HG02588 (cell line): ENCODE measurements at regions not wholly inside any gene's neighbourhood (a gene's known extent, or its start where the extent isn't known, plus 50 kb on each side); places are given as distances from the start of the nearest gene placed in this dataset.

Source experiments
- ATAC-seq: cut with Tn5 transposase; IDR thresholded peaks from one replicate; pipeline ENCODE4 v1.9.1; 2021; ENCODE audit warnings: mild to moderate bottlenecking, moderate library complexity; ENCODE audit not compliant: unreplicated experiment

DNA sequence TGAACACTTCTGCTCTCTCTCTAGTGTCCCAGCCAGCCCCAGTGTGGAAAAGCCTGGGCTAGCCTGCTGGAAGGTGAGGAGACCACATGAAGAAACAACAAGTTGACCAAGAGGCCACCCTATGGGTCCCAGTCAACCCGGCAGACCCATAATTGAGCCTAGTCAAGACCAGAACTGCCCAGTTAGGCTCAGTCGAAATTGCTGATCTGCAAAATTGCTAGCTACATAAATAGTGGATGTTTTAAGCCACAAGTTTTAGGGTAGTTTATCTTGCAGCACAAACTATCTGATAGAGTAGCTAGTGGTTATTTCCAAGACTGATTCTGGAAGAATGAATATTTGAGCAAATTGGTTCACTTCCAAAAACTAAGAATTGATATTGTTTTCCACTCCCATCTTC lies 82.3 kb upstream of the CCDC112 start:
- ATAC-seq, result no peak

DNA sequence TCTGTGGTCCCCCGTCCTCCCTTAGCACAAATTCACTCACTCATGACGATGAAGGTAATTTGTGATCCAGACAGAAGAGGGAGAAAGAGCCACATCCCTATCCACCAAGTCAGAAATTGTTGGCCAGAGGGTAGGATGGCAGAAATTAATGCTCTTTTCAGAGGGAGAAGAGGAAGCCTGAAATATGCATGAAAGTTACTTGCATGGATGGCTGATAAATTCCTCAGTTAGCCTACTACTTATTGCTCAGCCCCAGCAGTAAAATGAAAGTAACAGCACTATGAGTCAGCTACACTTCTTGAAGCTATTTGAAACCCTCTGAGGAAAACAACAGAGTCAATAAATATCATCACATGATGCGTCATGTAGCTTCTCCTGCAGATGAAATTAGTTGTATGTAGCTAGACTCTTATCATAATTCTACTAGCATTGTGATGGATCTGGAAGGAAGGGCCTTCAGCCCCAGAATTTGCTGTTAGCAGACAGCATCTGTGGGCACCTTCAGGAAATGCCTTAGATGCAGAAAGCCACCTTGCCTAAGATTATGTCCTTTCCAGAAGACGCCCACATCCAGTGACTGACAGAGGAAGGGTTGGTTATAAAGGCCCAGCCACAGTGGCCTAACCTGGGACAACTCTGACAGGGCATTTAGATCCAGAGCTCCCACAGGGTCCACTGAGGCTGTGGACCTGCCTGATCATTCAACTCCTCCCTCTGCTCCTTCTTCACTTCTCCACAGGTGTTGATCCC lies 81.2 kb upstream of the CCDC112 start:
- peak; percentile 64 for ATAC-seq

DNA sequence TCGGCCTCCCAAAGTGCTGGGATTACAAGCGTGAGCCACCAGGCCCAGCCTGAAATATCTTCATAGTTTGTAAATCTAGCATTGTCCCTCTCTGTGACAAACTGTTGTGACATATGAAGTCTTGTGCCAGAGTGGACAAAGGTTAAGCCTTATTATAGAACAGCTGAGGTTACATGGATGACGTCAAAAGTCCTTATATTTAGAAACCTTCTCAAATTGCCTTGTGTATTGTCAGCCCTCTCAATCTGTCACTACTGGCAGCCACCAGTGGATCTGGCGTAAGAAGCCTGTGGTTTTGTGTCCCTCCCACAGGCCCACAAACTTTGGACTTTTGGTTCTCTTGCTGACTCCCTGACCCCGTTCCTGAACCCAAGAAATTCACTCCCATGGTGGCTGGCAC lies 79.4 kb upstream of the CCDC112 start:
- no peak for ATAC-seq

DNA sequence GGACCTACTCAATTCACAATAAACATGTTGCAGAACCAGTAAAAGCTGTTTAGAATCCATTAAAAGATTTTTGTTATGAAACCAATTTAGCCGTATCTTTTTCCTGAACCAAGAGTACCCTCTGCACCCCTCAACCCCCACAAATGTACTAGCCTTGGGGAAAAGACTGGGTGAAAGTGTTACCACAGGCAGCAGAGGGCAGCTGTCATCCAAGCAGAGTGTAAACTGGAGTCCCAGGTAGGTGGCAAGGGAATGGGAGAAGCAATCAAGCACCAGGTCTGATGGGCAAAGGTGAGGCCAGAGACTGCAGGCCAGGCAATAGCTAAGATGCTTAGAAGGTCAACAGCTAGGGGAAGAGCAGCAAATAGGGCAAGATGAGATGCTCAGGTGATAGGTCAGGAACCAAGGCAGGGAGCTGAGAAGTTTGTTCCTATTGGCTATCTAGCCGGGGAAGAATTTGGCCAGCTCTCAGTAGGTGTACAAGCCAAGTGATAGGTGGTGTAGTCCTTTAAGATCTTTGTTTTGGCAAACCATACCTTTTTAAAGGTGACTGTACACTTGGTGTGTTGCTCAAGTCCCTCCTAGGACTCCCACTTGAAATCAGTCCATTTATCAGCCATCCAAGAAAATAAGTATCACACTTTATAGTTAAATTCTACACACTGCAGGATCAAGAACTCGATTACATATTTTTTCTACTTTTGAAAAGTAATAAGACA lies 77.8 kb upstream of the CCDC112 start:
- ATAC-seq, result no peak

DNA sequence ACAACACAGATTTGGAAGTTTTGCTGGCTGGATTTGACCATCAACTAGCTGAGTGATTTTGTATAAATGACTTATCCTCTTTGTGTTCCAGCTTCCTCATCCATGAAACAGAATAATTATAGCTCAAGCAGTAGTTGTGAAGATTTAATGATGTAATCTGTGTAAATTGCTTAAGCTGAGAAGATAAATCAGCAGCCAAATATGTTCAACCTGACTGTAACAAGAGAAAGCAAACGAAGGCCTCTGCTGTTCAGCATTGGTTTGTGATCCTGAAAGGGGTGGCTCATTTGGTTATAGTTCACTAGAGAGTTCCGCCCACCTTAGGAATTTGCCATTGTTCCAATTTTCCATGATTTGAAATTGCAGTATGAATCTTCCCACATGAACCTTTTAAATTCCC lies 75.7 kb upstream of the CCDC112 start:
- ATAC-seq, result no peak

DNA sequence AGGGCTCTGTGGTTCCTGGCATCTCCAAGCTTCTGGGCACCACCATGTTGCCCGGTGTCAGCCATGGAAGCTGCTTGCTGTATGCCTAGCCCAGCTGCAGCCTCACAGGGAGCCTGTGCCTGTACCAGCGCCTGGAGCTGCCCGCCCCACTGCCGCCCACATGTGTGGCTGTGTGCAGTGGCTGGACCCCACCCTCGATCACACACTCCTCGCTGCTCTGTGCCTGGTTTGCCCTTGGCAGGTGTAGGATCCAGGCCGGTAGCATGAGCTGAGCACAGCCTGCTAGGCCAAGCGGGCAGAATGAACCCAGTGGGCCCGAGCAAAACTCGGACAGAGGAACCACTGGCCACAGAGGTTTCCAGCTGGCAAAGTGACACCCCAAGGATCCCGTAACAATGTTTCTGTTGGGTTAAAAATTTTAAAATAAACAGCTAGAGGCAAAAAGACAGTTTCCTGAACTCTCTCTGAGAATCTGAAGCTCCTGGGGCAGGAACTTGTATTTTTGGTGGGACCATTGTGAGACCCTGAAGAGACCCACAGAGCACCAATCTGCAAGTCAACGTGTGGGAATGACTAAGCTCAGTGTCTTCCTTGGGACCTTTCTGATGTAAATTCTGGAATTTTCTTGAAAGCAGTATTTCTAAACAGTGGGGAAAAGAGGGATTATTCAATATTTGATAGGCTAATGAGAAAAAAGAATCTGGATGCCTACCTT lies 73.1 kb upstream of the CCDC112 start:
- no peak for ATAC-seq

DNA sequence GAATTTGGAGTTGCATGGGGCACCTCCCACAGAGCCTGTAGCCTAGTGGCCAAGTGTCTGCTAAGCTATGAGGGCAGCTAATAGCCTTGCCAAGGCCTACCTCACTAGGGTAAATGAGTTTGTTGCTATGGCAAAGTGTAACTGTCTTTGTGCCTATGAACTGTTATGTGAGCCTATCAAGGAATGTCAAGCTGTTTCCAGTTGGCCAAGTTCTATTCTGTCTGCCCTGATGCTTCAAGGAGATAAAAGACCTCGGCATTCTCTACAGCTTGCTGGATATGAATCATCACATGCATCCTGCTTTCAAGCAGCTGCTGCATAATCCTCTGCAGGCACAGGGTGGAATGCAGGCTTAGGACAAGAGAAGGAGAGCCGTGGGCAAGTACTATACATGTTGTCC lies 69.8 kb upstream of the CCDC112 start:
- ATAC-seq, result no peak

DNA sequence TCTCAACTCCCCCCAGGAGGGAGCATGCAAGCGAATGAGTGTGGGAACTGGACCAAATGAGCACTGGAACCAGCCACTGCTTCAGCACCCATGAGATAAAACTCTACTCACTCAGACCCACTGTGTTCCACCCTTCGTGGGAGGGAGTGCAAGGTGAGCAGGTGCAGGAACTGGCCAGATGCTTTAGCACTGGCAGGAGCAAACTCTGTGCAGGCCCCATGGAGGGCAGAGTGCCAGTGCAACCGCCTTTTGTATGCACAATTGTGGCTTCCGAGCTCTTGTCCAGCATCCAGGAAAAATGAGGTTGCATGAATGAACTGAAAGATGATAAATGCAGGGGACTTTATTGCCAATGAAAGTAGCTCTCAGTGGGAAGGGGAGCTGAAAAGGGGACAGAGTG lies 67.4 kb upstream of the CCDC112 start:
- no peak for ATAC-seq

DNA sequence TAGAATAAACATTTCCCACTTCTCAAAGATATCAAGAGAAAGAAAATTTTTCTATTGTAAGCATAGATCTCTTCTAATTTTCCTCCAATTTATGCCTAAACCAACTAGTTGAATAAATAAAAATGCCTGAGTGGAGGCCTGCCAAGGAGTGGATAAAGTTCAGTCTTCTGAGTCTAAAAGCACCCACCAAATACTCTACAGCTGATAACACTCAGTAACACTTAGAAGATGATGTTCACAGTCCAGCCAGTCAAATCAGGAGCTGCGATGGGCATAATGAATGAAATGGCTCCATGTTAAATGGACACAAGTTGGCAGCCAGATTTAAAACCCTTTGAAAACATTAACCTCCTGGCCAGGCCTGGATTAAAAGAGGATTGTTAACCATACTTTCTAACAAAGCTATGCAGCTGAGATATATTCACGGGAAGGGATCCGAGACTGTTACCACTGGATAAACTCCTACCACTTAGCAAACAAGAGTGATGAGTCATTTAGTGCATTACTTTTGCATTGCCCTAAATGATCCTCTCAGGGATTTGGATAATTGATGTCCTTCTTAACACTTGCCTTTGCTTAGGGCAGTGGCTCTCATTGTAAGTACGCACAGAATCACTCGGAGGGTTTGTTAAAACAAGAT lies 63.7 kb upstream of the CCDC112 start:
- ATAC-seq, result no peak

DNA sequence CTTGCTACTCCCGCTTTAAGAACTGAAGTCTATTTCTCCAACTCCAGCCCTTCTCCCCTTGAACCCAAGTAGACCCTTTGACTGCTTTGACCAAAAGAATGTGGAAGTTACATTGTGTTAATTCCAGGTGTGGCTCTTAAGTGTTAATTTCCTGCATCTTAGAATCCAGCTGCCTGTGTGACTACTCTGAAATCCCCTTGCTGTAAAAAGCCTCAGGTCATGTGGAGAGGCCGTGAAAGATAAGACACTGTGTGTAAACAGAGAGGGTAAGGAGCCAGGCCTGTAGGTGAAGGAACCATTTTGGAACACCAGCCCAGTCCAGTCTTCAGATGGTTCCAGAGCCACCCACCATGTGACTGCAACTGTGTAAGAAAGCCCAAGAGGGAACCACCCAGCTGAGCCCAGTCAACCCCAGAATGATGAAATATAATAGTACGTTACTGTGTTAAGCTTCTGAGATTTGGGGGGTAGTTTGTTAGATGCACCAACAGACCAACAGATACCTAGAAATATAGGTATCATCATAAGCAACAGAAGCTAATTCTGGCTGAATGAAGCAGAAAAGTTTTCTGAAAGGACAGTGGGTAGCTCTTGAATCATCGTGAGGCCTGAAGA lies 59.4 kb upstream of the CCDC112 start:
- no peak for ATAC-seq

DNA sequence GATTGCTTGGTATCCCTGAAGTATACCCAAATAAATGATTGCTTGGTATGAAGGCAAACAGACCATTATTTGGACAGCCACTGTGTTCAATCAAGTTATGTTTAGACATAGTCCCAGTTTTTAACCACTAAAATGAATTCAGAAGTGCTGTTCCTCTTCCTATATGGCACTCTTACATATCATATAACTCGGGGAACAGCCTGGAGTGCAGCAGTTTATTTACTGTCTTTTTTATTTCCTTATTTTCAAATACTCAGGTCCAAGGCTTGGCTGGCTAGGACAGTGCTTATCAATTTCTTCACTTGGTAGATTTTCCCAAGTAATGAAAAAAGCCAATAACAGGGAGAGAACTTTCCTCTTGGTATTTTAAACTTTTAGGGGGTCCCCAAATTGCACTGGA lies 58.6 kb upstream of the CCDC112 start:
- no peak for ATAC-seq

DNA sequence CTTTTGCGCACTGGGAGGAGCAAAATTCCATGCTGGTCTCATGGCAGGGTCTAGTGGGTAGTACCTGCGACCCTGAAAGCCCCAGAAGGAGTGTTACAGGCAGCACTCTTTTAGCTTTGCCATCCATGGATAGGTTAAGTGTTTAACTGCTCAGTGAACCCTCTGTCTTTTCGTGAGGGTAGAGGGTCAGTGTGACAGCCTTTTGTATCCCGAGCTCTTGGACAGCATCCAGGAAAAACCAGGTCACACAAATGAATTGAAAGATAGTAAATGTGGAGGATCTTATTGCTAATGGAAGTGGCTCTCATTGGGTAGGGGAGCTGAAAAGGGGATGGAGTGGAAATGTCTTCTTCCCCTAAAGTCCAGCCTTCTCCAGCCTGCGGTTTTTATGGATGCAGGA lies 57.8 kb upstream of the CCDC112 start:
- ATAC-seq, result no peak

DNA sequence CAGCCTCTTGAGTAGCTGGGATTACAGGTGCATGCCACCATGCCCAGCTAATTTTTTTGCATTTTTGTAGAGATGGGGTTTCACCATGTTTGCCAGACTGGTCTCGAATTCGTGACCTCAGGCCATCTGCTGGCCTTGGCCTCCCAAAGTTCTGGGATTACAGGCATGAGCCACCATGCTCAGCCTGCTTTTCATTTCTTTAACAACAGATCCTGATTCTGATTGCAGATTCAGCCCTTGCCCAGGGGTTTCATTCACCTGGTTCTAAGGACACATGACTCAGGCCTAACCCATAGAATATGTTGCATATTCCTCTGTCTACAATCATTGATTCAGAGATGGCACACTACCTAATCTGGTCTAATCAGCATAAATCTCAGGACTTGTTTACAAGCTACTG lies 56.1 kb upstream of the CCDC112 start:
- ATAC-seq, result no peak

DNA sequence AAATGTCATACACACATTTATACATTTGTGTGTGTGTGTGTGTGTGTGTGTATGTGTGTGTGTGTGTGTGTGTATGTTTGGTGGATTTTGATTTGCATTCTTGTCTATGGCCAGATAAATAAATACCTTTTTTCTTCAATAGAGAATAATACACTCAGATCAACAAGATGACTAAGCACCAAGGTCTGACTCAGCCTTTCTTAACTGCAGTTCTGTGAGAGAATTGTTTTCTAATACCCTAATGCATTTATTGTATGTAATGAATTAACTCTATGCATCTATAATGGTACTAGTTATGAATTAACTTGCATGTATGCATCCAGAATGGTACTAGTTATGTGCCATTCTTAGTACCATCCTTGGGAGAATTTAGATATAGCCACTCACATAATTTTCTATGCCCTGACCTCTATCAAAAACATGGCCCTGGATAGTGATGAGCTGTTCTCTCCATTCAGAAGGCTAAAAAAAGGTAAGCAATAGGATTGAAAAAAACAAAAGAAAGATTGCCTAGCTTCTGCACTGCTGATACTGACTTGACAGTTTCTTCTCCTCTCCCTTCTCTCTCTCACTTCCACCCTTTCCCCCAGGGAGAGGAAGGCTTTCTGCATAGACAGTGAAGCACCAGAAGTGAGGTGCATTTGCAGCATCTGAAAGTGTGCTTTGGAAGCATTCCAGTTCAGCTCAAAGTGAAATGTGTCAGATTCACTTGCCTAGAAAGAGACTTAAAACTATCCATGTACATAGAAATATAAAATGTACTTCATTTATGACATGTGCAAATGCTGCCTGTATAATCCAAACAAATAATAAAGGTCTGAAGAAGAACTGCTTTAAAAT lies 55.1 kb upstream of the CCDC112 start:
- ATAC-seq, result no peak

DNA sequence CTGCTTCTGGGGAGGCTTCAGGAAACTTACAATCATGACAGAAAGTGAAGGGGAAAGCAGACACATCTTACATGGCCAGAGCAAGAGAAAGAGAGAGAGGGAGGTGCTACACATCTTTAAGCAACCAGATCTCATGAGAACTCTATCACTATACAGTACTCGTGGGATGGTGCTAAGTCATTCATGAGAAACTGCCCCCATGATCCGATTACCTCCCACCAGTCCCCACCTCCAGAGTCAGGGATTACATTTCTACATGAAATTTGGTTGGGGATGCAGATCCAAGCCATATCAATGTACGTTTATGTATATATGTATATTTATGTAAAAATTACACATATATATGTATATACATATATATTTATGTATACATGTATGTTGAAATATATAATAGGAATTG lies 54.4 kb upstream of the CCDC112 start:
- ATAC-seq, result no peak

DNA sequence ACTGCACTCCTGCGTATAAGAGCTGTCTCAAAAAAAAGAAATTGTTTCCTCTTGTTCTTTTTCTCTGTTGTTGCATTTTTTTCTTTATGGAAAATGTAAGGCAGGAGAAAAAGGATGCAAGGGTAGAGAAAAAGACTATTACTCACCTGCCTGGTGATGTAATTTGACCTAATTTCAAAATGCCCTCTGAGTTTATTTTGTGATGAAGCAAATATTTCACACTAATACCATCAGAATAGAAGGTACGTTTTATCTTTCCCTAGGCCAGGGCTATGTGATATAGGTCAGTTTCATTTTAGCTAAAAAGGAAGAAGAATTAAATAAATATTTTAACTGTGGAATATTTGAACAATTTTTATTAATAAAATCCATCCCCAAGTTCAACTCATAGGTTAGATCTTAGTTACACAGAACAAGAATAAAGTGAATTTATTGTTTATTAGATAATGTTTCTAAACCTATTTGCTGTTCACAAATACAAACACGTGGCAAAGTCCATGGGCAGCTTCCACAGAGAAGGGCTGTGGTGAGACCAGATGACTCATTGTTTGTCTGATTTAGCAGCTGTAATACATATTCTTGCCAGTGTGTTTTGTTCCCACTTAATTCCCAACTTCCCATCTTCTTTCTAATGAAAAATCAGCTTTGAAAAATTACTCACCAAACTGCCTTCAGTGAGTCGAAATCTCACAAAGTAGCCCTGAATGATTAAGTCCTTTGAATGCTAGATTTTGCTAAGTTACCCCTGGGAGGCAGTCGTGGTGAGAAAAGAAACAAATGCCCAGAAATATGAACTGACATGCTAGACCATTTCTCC lies 52.8 kb upstream of the CCDC112 start:
- ATAC-seq, result no peak

DNA sequence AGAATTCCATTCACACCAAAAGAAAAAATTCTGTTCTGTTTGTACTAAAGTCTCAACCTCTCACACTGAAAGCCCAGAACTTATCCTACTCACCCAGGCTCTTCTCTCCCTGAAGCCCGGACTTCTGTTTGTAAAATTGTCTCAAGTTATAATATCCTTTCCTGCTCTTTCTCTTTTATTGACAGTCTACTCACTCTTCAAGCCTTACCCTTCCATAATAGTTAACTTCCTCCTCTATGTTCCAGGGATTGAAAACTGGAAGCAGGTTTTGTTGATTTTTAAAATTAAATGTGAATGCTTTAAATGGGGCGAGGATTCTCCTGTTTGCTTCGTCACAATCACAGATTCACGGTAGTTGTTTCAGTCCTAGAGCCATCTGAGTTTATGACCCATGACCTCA lies 51.7 kb upstream of the CCDC112 start:
- no peak for ATAC-seq
